GM23338 (cell line): ENCODE measurements at regions not wholly inside any gene's neighbourhood (a gene's known extent, or its start where the extent isn't known, plus 50 kb on each side); places are given as distances from the start of the nearest gene placed in this dataset.

Experiments used
- ATAC-seq: fragments of 200-7000 bp; cut with Tn5 transposase; 3 replicates; pipeline ENCODE4 v1.9.1; 2020
- DNase-seq: peaks from one replicate; pipeline ENCODE4 v3.0.0-alpha.2; 2015; ENCODE audit warnings: low spot score
- H2AFZ ChIP-seq: fragments of 200-600 bp; sonication (generic); 2 replicates; pipeline ENCODE4 v1.8.0; 2016; ENCODE audit warnings: antibody characterized with exemption, mild to moderate bottlenecking, moderate library complexity
- H3F3A ChIP-seq: fragments of 200-600 bp; sonication (generic); replicated peaks from 2 replicates; pipeline ENCODE4 v1.8.0; 2017; ENCODE audit warnings: antibody characterized with exemption, mixed run types, low read depth
- H3K27ac ChIP-seq: fragments of 200-600 bp; sonication (generic); 2 replicates; pipeline ENCODE4 v1.6.1; 2016; ENCODE audit warnings: low read depth
- H3K27me3 ChIP-seq: fragments of 200-600 bp; sonication (generic); 2 replicates; pipeline ENCODE4 v1.8.0; 2016; ENCODE audit warnings: mild to moderate bottlenecking, mixed run types, moderate library complexity; ENCODE audit not compliant: insufficient read depth
- H3K36me3 ChIP-seq: fragments of 200-600 bp; sonication (generic); 2 replicates; pipeline ENCODE4 v1.8.0; 2016; ENCODE audit warnings: mild to moderate bottlenecking; ENCODE audit not compliant: insufficient read depth
- H3K4me1 ChIP-seq: fragments of 200-600 bp; sonication (generic); 2 replicates; pipeline ENCODE4 v1.8.0; 2016; ENCODE audit warnings: mild to moderate bottlenecking, moderate library complexity; ENCODE audit not compliant: insufficient read depth
- H3K4me2 ChIP-seq: fragments of 200-600 bp; sonication (generic); 2 replicates; pipeline ENCODE4 v1.7.1; 2017; ENCODE audit warnings: mixed run types
- H3K4me3 ChIP-seq: fragments of 200-600 bp; sonication (generic); 2 replicates; pipeline ENCODE4 v1.6.1; 2016; ENCODE audit warnings: mixed run types
- H3K79me2 ChIP-seq: fragments of 200-600 bp; sonication (generic); replicated peaks from 2 replicates; pipeline ENCODE4 v1.8.0; 2017; ENCODE audit warnings: mild to moderate bottlenecking; ENCODE audit not compliant: insufficient read depth
- H3K9me2 ChIP-seq: fragments of 200-600 bp; sonication (generic); 2 replicates; pipeline ENCODE4 v1.8.0; 2017; ENCODE audit not compliant: insufficient read depth
- H4K20me1 ChIP-seq: fragments of 200-600 bp; sonication (generic); replicated peaks from 2 replicates; pipeline ENCODE4 v1.8.0; 2017; ENCODE audit warnings: mild to moderate bottlenecking; ENCODE audit not compliant: insufficient read depth
- H3K27ac Mint-ChIP-seq: 2 replicates; pipeline ENCODE4 v1.8.0; 2020; ENCODE audit warnings: inconsistent platforms, mild to moderate bottlenecking, moderate library complexity, mixed read lengths
- H3K27me3 Mint-ChIP-seq: 3 replicates; pipeline ENCODE4 v1.8.0; 2022; ENCODE audit warnings: low read depth, mild to moderate bottlenecking, moderate library complexity, mixed read lengths, inconsistent platforms; ENCODE audit not compliant: insufficient read depth, poor library complexity
- H3K36me3 Mint-ChIP-seq: 3 replicates; pipeline ENCODE4 v1.8.0; 2021; ENCODE audit warnings: low read depth, mild to moderate bottlenecking, inconsistent platforms, moderate library complexity, mixed read lengths
- H3K4me1 Mint-ChIP-seq: 3 replicates; pipeline ENCODE4 v1.8.0; 2020; ENCODE audit warnings: mild to moderate bottlenecking, inconsistent platforms, mixed read lengths
- H3K4me3 Mint-ChIP-seq: 3 replicates; pipeline ENCODE4 v1.8.0; 2021; ENCODE audit warnings: moderate library complexity, mild to moderate bottlenecking, inconsistent platforms, mixed read lengths
- H3K9me3 Mint-ChIP-seq: 3 replicates; pipeline ENCODE4 v1.8.0; 2020; ENCODE audit warnings: moderate library complexity, mild to moderate bottlenecking, inconsistent platforms, mixed read lengths
- CREB1 ChIP-seq: fragments of 250-450 bp; sonication (Bioruptor Pico); IDR thresholded peaks from 2 replicates; pipeline ENCODE4 v1.5.0; 2020; ENCODE audit warnings: low read depth, mild to moderate bottlenecking, moderate library complexity
- EZH2 ChIP-seq: fragments of 200-600 bp; sonication (generic); IDR thresholded peaks from one replicate; pipeline ENCODE4 v1.8.0; 2017; ENCODE audit warnings: antibody characterized with exemption, mild to moderate bottlenecking, low read depth; ENCODE audit not compliant: unreplicated experiment
- EZH2phosphoT487 ChIP-seq: fragments of 200-600 bp; sonication (generic); IDR thresholded peaks from one replicate; pipeline ENCODE4 v1.8.1; 2018; ENCODE audit warnings: antibody characterized with exemption; ENCODE audit not compliant: unreplicated experiment
- JUNB ChIP-seq: IDR thresholded peaks from one replicate; pipeline ENCODE4 v1.6.1; 2016; ENCODE audit warnings: antibody characterized with exemption; ENCODE audit not compliant: unreplicated experiment
- NANOG ChIP-seq: IDR thresholded peaks from 2 replicates; pipeline ENCODE4 v1.6.1; 2016; ENCODE audit warnings: antibody characterized with exemption, borderline replicate concordance
- POLR2AphosphoS5 ChIP-seq: IDR thresholded peaks from 2 replicates; pipeline ENCODE4 v1.6.1; 2016; ENCODE audit warnings: antibody characterized with exemption, low read depth
- REST ChIP-seq: IDR thresholded peaks from one replicate; pipeline ENCODE4 v1.6.1; 2018; ENCODE audit warnings: antibody characterized with exemption; ENCODE audit not compliant: unreplicated experiment
- ZNF114 ChIP-seq: fragments of 250-450 bp; sonication (Bioruptor Pico); IDR thresholded peaks from 2 replicates; pipeline ENCODE4 v1.5.0; 2020; ENCODE audit warnings: mild to moderate bottlenecking, moderate library complexity
- ZNF331 ChIP-seq: fragments of 250-450 bp; sonication (Bioruptor Pico); IDR thresholded peaks from 2 replicates; pipeline ENCODE4 v1.5.0; 2020; ENCODE audit warnings: low read depth, mild to moderate bottlenecking, moderate library complexity
- TF ChIP-seq, protein P1 (sequence below): IDR thresholded peaks from 2 replicates; pipeline ENCODE4 v1.6.1; 2016; ENCODE audit warnings: antibody characterized with exemption
- TF ChIP-seq, protein P2 (sequence below), 2 experiments: fragments of 200-600 bp in 1 of 2; sonication (generic) in 1 of 2; conservative IDR thresholded peaks; 2 replicates each; pipeline versions ENCODE4 v1.5.1 to v1.6.1; 2016 to 2017; ENCODE audit warnings: antibody characterized with exemption in 2 of 2, low read depth in 2 of 2, mild to moderate bottlenecking in 2 of 2, moderate library complexity in 1 of 2
- TF ChIP-seq, protein P3 (sequence below): fragments of 250-450 bp; sonication (Bioruptor Pico); IDR thresholded peaks from 2 replicates; pipeline ENCODE4 v1.5.0; 2020; ENCODE audit warnings: mild to moderate bottlenecking, moderate library complexity

DNA sequence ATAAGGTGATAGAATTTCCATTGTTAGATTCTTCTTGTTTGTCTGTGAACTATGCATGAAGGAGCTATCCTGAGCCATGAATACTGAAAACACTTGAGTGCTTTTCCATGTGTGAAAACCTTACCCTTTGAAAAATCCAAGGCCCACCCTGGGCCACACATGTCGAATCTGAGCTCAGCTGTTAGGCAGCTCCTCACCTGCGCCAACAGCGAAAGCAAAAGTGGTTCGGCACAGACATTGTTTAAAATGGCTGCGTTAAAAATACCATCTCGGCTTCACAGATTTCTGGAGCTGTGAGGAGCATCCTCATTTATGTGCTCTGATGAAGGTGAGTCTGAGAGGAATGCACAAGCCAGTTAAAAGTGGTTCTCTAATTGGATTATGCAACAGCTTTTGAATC, 137.7 kb downstream of the NEUROD6 start:
- H3K9me3 Mint-ChIP-seq = peaks cover 18% of the 10 kb centered on the region
- peaks cover 12% of the 10 kb centered on the region for H3K36me3 Mint-ChIP-seq
- Histone ChIP-seq H3K4me3 (no peak overlapping the region), H3K9me2 (0 out of 2 replicates have a peak, but pooled peaks cover 3% of the 10 kb centered on the region), H3F3A (no peaks in the 10 kb centered on the region), H3K27me3 (no peaks in the 10 kb centered on the region), H3K4me1 (no peaks in the 10 kb centered on the region), H2AFZ (peak overlapping the region; percentile 56; the same call in 1 of the 2 replicates), H4K20me1 (no peaks in the 10 kb centered on the region), H3K27ac (no peak overlapping the region), H3K4me2 (no peak overlapping the region), H3K79me2 (no peaks in the 10 kb centered on the region), H3K36me3 (no peaks in the 10 kb centered on the region)
- no peak for ATAC-seq
- H3K27me3 Mint-ChIP-seq = peaks cover 11% of the 10 kb centered on the region
- H3K4me1 Mint-ChIP-seq = no peaks in the 10 kb centered on the region
- DNase-seq = no peak
- TF ChIP-seq REST (no peak), ZNF114 (CRISPR knock-in tag) (no peak), NANOG (no peak), CREB1 (CRISPR knock-in tag) (no peak), JUNB (no peak), ZNF331 (CRISPR knock-in tag) (no peak), POLR2AphosphoS5 (no peak), EZH2 (no peak), EZH2phosphoT487 (no peak)
- TF ChIP-seq, protein P1, sequence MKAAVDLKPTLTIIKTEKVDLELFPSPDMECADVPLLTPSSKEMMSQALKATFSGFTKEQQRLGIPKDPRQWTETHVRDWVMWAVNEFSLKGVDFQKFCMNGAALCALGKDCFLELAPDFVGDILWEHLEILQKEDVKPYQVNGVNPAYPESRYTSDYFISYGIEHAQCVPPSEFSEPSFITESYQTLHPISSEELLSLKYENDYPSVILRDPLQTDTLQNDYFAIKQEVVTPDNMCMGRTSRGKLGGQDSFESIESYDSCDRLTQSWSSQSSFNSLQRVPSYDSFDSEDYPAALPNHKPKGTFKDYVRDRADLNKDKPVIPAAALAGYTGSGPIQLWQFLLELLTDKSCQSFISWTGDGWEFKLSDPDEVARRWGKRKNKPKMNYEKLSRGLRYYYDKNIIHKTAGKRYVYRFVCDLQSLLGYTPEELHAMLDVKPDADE = no peak
- TF ChIP-seq, protein P2, sequence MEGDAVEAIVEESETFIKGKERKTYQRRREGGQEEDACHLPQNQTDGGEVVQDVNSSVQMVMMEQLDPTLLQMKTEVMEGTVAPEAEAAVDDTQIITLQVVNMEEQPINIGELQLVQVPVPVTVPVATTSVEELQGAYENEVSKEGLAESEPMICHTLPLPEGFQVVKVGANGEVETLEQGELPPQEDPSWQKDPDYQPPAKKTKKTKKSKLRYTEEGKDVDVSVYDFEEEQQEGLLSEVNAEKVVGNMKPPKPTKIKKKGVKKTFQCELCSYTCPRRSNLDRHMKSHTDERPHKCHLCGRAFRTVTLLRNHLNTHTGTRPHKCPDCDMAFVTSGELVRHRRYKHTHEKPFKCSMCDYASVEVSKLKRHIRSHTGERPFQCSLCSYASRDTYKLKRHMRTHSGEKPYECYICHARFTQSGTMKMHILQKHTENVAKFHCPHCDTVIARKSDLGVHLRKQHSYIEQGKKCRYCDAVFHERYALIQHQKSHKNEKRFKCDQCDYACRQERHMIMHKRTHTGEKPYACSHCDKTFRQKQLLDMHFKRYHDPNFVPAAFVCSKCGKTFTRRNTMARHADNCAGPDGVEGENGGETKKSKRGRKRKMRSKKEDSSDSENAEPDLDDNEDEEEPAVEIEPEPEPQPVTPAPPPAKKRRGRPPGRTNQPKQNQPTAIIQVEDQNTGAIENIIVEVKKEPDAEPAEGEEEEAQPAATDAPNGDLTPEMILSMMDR (conservative IDR thresholded peaks at IDR 0.05; ENCODE audit: low read depth in 2 of 2) = no peak
- TF ChIP-seq, protein P3, sequence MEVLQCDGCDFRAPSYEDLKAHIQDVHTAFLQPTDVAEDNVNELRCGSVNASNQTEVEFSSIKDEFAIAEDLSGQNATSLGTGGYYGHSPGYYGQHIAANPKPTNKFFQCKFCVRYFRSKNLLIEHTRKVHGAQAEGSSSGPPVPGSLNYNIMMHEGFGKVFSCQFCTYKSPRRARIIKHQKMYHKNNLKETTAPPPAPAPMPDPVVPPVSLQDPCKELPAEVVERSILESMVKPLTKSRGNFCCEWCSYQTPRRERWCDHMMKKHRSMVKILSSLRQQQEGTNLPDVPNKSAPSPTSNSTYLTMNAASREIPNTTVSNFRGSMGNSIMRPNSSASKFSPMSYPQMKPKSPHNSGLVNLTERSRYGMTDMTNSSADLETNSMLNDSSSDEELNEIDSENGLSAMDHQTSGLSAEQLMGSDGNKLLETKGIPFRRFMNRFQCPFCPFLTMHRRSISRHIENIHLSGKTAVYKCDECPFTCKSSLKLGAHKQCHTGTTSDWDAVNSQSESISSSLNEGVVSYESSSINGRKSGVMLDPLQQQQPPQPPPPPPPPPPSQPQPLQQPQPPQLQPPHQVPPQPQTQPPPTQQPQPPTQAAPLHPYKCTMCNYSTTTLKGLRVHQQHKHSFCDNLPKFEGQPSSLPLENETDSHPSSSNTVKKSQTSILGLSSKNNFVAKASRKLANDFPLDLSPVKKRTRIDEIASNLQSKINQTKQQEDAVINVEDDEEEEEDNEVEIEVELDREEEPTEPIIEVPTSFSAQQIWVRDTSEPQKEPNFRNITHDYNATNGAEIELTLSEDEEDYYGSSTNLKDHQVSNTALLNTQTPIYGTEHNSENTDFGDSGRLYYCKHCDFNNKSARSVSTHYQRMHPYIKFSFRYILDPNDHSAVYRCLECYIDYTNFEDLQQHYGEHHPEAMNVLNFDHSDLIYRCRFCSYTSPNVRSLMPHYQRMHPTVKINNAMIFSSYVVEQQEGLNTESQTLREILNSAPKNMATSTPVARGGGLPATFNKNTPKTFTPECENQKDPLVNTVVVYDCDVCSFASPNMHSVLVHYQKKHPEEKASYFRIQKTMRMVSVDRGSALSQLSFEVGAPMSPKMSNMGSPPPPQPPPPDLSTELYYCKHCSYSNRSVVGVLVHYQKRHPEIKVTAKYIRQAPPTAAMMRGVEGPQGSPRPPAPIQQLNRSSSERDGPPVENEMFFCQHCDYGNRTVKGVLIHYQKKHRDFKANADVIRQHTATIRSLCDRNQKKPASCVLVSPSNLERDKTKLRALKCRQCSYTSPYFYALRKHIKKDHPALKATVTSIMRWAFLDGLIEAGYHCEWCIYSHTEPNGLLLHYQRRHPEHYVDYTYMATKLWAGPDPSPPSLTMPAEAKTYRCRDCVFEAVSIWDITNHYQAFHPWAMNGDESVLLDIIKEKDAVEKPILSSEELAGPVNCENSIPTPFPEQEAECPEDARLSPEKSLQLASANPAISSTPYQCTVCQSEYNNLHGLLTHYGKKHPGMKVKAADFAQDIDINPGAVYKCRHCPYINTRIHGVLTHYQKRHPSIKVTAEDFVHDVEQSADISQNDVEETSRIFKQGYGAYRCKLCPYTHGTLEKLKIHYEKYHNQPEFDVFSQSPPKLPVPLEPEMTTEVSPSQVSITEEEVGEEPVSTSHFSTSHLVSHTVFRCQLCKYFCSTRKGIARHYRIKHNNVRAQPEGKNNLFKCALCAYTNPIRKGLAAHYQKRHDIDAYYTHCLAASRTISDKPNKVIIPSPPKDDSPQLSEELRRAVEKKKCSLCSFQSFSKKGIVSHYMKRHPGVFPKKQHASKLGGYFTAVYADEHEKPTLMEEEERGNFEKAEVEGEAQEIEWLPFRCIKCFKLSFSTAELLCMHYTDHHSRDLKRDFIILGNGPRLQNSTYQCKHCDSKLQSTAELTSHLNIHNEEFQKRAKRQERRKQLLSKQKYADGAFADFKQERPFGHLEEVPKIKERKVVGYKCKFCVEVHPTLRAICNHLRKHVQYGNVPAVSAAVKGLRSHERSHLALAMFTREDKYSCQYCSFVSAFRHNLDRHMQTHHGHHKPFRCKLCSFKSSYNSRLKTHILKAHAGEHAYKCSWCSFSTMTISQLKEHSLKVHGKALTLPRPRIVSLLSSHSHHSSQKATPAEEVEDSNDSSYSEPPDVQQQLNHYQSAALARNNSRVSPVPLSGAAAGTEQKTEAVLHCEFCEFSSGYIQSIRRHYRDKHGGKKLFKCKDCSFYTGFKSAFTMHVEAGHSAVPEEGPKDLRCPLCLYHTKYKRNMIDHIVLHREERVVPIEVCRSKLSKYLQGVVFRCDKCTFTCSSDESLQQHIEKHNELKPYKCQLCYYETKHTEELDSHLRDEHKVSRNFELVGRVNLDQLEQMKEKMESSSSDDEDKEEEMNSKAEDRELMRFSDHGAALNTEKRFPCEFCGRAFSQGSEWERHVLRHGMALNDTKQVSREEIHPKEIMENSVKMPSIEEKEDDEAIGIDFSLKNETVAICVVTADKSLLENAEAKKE (CRISPR knock-in tag) = no peak
- no peak overlapping the region for H3K27ac Mint-ChIP-seq
- no peak overlapping the region for H3K4me3 Mint-ChIP-seq
